ENCODE measurements at regions not wholly inside any gene's neighbourhood (a gene's known extent, or its start where the extent isn't known, plus 50 kb on each side); places are given as distances from the start of the nearest gene placed in this dataset.

DNA sequence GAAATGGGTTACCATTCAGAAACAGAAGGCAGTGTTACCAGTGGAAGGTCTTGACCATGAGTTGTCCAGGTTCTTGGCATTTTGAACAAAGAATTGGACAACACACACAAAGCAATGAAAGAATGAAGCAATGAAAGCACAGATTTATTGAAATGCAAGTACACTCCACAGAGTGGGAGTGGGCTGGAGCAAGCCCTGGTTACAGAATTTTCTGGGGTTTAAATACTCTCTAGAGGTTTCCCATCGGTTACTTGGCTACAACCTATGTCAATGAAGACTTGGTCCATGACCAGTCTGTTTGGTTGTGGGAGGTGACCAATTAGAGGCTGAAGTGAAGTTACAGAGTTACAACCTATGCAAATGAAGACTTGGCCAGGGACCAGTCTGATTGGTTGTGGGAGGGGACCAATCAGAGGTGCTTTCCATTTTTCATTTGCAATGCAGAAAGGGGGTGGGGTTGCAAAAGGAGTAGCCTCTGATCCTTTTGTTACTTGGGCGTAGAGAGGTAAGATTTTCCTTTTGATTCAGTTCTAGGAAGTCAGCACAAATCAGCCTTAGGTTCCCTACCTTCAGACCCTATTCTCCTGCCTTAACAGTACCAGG, 71.7 kb upstream of the SPRY4 start:
- Mint-ChIP-seq H3K4me1 (peaks cover 26% of the 10 kb centered on the region), H3K4me3 (no peak overlapping the region), H3K27ac (ENCODE audit: unreplicated experiment) (no peak overlapping the region), H3K36me3 (ENCODE audit: low read depth) (peaks cover 18% of the 10 kb centered on the region), H3K27me3 (ENCODE audit: low read depth) (no peaks in the 10 kb centered on the region), H3K9me3 (peaks cover 20% of the 10 kb centered on the region)
- TF ChIP-seq, protein P1, sequence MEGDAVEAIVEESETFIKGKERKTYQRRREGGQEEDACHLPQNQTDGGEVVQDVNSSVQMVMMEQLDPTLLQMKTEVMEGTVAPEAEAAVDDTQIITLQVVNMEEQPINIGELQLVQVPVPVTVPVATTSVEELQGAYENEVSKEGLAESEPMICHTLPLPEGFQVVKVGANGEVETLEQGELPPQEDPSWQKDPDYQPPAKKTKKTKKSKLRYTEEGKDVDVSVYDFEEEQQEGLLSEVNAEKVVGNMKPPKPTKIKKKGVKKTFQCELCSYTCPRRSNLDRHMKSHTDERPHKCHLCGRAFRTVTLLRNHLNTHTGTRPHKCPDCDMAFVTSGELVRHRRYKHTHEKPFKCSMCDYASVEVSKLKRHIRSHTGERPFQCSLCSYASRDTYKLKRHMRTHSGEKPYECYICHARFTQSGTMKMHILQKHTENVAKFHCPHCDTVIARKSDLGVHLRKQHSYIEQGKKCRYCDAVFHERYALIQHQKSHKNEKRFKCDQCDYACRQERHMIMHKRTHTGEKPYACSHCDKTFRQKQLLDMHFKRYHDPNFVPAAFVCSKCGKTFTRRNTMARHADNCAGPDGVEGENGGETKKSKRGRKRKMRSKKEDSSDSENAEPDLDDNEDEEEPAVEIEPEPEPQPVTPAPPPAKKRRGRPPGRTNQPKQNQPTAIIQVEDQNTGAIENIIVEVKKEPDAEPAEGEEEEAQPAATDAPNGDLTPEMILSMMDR (conservative IDR thresholded peaks at IDR 0.05) = no peak
- DNase-seq (ENCODE audit: low read depth, low spot score) = no peak

DNA sequence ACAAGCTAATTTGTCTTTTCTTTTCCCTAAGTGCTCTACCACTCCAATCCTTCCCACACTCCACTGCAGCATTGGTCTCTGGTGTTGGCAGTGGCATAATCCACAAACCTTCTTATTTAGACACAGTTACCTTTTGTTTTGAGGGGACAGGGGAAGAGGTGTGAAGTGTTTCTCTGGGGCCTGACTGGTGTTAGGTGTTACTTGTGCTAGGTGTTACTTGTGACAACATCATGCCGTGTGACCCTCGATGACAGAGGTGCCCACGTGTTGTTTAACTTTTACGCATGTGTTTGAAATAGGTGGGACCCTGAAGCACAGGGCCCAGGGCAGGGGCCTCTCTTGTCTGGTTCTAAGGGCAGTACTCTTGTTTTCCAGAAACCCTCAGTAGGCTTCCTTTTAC, 70.5 kb upstream of the SPRY4 start:
- H3K4me1 Mint-ChIP-seq = peaks cover 28% of the 10 kb centered on the region
- peaks cover 18% of the 10 kb centered on the region for H3K36me3 Mint-ChIP-seq (ENCODE audit: low read depth)
- H3K4me3 Mint-ChIP-seq = no peak overlapping the region
- no peak overlapping the region for H3K27ac Mint-ChIP-seq (ENCODE audit: unreplicated experiment)
- TF ChIP-seq, protein P1 (conservative IDR thresholded peaks at IDR 0.05) = no peak
- H3K9me3 Mint-ChIP-seq = peaks cover 20% of the 10 kb centered on the region
- H3K27me3 Mint-ChIP-seq (ENCODE audit: low read depth) = no peaks in the 10 kb centered on the region
- DNase-seq (ENCODE audit: low read depth, low spot score) = no peak

- Mint-ChIP-seq H3K4me1 (peaks cover 54% of the 10 kb centered on the region), H3K27ac (ENCODE audit: unreplicated experiment) (peak overlapping the region; percentile 96), H3K9me3 (peaks cover 11% of the 10 kb centered on the region), H3K36me3 (ENCODE audit: low read depth) (peaks cover 12% of the 10 kb centered on the region), H3K4me3 (peak overlapping the region; percentile 36), H3K27me3 (ENCODE audit: low read depth) (no peaks in the 10 kb centered on the region)
- DNase-seq (ENCODE audit: low read depth, low spot score) = no peak
- TF ChIP-seq, protein P1 (conservative IDR thresholded peaks at IDR 0.05) = no peak
Measured at GRCh38 chr5:142391058-142391845, 66.4 kb upstream of the SPRY4 start.

GRCh38 chr5:142390334-142390733, 65.5 kb upstream of the SPRY4 start:
- Mint-ChIP-seq H3K4me3 (peak overlapping the region; percentile 20), H3K27me3 (ENCODE audit: low read depth) (no peaks in the 10 kb centered on the region), H3K9me3 (peaks cover 4% of the 10 kb centered on the region), H3K36me3 (ENCODE audit: low read depth) (peaks cover 3% of the 10 kb centered on the region), H3K27ac (ENCODE audit: unreplicated experiment) (peak overlapping the region; percentile 90), H3K4me1 (peaks cover 62% of the 10 kb centered on the region)
- DNase-seq (ENCODE audit: low read depth, low spot score) = no peak
- TF ChIP-seq, protein P1 (conservative IDR thresholded peaks at IDR 0.05) = no peak

DNA sequence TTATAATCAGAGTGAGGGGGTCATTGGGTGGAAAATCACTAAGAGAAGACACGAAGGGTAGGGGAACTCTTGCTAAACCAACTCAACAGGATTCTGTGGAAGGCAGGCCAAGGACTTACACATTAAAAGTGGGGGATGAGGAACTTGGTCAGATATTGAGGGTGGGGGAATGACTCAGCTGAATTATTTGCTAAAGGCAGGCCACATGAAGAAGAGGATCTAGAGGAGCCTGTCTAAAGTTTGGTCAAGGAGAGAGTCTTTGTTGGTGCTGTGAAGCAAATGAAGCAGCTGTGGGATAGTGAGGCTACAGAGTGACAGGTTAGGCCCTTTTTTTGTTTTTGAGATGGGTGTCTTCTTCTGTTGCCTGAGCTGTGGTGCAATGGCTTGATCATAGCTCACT, 63.9 kb upstream of the SPRY4 start:
- Mint-ChIP-seq H3K27ac (ENCODE audit: unreplicated experiment) (no peak overlapping the region), H3K4me3 (no peak overlapping the region), H3K36me3 (ENCODE audit: low read depth) (no peaks in the 10 kb centered on the region), H3K9me3 (no peaks in the 10 kb centered on the region), H3K4me1 (peaks cover 63% of the 10 kb centered on the region), H3K27me3 (ENCODE audit: low read depth) (no peaks in the 10 kb centered on the region)
- DNase-seq (ENCODE audit: low read depth, low spot score) = no peak
- TF ChIP-seq, protein P1 (conservative IDR thresholded peaks at IDR 0.05) = no peak

All from neural crest cell (in vitro differentiated cells).